Stimulated activated CD4-positive, alpha-beta T cell treated with anti-CD3 and anti-CD28 coated beads, Interleukin-2, amount 100 ng/mL, for 4 hours (primary cell): ENCODE measurements at regions not wholly inside any gene's neighbourhood (a gene's known extent, or its start where the extent isn't known, plus 50 kb on each side); places are given as distances from the start of the nearest gene placed in this dataset.

Experiments used
- DNase-seq: peaks from one replicate; pipeline ENCODE4 v3.0.0-alpha.2; 2020; ENCODE audit warnings: low read depth

DNA sequence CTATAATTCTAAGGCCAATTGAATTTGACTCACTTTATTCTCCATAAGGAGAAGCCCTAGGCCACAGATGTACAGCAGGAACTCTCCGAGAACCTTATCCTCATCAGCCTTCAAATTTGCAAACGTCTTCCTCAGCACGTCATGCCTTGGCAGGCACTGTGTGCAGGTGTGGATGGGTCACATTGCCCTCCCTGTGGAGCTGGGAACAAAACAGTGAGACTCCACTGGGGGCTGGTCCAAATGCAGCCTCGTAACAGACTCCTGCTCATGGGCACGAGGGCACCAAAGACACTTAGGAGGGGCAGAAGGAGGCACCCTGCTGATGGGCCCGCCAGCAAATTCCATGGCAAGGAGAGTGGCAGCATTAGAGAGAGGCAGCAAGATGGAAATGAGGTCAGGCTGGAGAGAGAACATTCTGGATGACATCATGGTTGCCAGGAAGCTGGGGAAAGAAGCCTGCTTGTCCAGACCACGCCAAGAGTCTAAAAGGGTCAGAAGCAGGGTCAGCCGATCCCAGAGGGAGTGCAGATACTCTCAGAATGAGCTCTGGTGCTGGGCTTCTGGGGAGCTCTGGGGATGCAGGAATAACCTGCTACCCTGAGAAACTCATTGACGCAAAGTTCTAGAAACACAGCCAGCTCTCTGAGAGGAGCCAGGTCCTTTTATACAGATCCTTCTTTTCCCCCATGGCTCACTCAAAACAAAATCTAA is 242.2 kb downstream of the B3GLCT start:
- DNase-seq = no peak

DNA sequence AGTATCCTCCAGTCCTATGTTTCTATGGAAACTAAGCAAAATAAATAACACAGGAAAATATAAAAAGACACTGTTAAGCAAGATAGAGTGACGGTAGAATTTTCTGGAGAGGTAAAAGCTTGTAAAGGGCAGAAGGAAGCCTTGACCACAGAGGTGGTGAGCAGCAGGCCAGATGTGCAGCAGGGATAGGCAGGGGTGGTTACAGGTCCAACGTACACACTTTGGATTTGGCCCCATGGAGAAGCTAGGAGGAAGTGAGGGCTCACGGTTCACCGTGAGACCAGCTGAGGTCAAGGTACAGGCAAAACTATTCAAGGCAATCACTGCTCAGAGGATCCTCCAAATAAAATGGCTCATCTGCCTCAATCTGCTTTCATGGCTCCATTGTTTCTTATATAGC is 242.8 kb downstream of the B3GLCT start:
- DNase-seq = no peak

DNA sequence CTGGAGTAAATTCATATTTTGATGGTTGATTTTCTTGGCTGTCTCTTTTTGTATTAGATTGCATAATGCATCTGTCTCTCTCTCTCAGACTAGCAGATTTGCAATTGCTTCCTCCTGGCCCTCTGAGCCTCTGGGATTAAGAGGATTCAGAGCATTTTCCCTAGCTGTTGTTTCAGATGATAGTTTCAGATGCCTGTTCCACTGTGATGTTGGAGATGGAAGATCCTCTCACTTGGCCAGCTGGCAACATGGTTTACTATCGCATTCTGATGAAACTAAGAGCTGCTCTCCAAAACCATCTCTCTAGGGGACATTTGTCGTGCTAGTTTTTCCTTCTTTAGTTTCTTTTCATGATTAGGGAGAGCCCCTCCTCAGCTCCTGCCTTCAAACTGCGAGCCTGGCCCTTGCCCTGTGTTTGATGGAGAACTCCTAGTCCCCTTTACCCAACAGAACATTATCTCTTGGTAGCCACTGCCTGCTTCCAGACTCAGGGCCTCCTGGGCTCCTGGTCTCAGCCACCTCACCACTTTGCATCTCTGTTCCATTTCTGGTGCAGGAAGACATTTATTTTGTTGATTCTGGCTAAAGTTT is 244.6 kb downstream of the B3GLCT start:
- DNase-seq = no peak

DNA sequence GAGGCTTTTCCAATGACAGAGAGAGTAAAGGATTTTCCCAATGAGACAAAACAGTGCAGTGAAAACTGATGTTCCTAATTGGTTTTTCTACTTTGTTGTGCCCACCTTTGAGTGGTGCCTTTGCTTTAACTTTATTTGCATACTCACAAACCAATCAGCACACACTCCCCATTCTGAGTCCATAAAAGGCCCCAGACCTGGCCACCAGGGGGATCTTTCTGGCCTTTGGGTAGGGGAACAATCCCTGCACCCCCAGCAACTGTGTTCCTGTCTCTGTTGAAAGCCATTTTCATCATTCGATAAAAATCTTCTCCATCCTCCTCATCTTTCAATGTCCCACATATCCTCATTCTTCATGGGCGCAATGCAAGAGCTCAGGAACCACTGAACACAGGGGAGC is 252.8 kb downstream of the B3GLCT start:
- DNase-seq = no peak

DNA sequence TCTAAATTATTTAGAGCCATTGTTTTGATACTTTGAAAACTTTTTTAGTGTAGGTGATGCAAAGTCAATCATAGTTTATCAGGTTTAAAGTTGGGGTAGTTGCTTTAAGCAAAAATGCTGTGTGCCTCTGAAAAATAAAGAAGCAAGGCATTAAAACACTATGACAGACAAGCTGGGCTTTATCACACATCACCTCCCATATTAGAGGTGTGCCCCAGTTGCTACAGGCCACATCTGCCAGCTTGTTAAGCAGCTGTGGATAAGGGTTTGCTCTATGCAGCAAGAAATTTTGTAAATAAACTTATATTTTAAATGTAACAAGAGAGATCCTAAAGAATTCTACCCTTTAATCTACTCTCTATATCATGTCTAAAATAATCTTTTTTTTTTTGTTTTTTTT is 255.8 kb downstream of the B3GLCT start:
- no peak for DNase-seq

DNA sequence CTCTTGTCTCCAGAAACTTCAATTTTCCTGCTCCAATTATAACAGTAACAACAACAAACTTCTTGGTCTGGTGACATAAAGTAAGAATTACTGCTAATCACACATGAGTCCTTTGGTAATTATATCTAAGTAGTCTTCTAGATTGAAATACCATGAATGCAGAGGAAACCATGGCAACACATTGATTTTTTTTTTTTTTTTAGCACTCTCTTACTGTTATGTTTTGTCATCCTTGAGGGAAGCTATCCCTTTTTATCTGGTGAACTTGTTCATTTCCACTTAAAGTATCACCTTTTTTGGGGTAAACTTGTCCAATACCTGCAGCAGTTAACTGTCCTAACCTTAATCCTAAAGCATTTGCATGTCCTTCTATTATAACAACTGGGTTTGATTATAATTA is 256.3 kb downstream of the B3GLCT start:
- no peak for DNase-seq

DNA sequence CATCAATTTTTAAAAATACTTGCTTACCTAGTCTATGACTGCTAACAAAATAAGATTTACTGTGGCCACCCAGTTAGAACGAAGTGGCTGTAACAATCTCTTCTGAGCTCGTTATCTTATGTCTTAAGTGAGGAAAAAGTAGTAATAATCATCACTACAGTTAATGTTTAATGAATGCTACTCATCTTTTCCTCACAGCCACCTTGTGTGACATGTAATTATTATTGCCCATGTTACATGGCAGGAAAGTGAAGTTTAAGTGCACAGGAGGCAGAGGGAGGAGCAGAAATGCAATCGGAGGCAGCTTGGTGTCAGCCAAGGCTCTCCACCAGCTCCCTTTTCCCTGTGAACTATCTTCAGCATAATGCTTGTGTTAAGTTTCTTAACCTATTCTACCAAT is 260.3 kb downstream of the B3GLCT start:
- DNase-seq = no peak

DNA sequence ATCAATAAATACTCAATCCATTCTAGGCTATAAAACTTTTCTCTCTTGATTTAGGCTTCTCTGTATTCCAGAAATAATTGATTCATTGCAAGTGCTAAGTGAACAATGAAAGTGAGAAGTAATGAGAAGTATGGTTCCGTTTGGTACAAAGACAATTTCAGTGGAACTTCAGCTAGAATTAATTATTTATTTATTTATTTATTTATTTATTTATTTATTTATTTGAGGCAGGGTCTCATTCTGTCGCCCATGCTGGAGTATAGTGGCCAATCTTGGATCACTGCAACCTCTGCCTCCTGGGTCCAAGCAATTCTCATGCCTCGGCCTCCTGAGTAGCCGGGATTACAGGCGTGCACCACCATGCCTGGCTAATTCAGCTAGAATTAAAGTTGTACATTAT is 262.1 kb downstream of the B3GLCT start:
- no peak for DNase-seq

DNA sequence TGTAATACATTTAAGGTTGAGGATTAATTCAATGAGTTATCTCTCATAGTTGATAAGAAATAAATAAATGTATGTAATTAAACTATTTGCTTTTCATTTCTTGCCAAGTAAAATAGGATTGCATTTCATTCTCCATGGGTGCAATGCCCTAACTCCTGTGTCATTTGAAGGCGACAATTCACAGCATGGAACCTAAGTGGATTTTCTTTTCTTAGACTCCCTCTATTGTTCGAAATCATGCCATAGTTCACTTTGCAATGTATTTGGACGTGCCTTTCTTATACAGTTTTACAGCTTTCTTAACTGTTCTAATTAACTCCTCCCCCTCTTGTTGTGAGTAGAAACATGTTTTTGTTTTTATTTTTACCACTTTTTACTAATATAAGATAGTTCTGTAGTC is 263.0 kb downstream of the B3GLCT start:
- DNase-seq = no peak

DNA sequence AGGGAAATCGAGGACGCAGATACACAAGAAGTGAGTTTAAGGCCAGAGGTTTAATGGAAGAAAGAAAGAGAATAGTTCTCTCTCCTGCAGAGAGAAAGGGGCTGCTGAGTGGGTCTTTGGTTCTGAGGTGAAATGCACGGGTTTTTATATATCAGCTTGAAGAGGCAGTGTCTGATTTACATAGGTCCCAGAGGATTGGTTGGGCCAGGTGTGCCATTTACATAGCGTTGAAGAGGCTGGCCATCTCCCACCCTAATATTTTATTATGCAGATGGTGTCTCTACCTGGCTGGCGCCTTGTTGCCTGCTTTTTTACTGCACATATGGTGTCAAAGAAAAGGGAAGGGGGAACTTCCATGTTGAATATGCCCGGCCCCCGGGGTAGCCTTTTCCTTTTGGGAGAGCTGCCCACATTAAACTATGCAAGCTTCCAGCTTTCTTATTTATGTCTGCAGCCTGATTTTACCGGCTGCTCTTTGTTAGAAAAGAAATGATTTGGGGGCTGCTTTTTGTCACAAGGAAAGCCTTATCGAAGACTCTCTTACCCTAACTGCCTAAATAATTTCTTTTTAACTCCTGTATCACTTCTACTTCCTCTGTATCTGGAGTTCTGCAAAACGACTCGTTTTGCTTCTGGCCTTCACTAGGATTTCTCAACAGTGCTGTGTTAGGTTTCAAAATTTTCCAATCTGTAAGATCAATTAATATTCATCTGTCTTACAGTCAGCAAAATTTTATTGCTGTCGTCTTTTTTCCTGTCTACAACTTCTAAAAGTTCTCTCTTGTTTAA is 268.5 kb downstream of the B3GLCT start:
- no peak for DNase-seq

DNA sequence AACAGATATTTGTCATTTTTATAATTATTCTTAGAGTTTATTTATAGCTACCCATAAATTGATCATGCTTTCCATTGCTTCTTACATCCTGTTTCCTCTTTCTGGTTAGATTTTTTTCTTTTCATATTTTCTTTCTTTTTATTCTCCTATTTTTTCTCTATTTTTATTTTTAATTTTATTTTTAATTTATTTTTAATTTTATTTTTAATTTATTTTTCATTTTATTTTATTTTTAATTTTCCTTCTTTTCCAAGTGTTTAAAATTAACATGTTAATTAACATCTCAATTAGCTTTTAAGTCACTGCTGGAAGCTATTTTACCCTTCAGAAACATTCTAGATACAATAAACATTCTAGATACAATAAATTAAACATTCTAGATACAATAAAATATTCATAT is 269.6 kb downstream of the B3GLCT start:
- DNase-seq = no peak

DNA sequence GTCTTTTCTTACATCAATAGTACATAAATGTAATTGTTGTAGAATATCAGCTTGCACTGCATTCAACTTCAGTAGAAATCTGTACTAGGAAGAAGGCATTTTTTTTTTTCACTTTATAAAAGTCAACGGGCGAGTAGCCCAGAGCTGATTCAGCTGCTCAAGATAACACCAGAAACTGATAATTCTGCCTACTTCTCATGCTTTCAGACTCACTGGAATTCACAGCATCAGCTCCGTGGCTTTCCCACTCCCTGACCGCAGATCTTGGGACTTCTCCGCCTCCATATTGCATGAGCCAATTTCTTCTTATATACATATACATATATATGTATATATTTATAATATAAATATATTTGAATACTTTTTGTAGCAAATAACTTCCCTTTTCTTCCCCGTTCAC is 263.1 kb upstream of the RXFP2 start:
- DNase-seq = no peak

DNA sequence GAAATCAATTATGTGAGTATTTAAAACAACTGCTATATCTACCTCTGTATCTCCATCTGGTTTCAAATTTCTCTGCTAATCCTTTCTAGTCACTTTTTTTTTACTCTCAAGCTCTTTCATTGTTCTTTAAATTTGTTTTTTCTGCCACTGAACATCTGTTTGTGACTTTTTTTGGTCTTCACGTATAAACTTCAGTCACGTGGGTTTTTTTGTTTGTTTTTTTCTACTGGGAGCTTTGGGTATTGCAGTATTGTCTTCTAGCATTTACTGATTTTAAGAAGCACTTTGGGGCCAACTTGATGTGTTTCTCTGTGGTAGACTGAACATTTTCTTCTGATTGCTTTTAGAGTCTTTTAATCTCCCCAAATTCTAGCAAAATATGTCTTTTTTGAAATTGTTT is 262.6 kb upstream of the RXFP2 start:
- no peak for DNase-seq

DNA sequence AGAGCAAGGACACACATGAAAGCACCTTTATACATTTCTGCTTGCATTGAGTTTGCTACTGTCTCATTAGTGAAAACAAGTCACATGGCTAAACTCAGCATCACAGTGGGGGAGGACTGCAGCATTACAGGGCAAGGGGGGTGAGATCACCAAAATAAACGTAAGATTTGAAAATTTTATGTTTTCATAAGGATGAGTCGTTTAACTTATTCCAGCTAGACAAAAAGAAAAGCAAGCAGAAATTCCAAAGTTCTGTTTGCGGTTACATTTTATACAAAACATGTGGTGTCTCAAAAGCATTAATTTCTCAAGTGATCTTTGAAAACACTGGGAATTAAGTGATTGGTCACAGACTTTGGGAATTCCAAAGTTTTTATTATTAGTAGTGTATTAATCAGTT is 261.4 kb upstream of the RXFP2 start:
- no peak for DNase-seq

DNA sequence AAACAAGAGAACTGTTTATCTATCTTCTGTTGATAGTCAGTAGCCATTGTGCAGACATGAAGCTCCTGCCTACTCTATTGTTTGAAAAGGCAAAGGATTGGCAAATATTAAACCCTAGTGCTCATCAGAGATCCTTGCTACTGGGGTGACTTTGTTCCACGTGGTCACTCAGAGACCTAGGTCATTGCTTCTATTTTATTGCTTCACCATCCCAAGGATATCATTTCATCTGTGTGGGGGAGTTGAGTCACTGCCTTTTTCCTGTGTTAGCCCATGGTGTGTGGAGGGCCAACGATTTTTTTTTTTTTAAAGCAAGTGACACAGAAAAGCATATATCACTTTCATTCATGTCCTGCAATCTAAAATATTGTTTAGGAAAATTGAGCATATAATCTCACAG is 254.1 kb upstream of the RXFP2 start:
- DNase-seq = no peak

DNA sequence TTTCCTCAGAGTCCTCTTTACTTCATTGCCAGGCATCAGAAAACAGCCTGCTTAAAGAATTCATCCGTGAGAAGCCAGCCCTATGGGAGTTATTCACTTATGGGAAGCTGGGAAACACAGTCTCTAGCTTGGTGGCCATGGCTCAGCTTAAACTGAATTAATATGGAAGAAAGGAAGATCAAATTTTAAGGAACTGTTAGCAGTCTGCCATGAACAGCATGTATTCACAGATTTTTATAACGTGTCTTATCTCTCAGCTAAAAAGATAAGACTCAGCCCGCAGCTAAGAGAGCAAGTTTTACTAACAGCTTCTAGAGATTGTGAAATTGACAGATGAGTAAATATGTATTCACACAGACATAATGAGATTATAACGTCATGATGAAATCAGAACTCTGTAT is 253.7 kb upstream of the RXFP2 start:
- DNase-seq = no peak

DNA sequence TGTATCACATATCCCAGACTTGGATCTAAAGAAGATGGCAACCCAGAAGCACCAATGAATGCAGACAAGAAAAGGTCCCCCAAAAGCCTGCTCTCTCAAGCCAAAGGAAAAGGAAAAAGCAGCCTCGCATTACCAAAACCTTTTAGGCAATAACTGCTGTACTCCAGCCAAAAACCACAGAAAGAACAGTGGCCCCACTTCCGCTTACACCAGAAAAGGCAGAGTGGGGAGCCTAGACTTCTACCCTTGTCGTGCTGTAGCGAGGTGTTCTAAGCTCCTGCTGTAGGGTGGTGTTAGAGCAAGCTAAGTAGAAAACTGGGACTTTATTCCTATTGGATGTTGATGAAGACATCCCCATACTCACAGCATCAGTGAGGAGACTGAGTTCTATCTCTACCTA is 244.0 kb upstream of the RXFP2 start:
- no peak for DNase-seq

DNA sequence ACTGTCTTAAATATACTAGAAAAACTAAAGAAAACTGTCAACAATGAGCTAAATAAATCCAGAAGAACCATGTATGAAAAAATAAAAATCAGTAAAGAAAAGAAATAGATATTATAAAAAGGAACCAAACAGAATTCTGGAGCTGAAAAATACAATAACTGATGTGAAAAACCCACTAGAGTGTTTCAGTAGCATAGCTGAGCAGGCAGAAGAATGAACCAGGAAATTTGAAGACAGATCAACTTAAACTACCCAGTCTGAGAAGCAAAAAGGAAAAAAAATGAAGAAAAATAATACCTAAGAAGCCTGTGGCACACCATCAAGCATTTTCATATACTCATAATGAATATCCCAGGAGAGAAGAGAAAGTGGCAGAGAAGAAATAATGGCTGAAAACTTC is 240.1 kb upstream of the RXFP2 start:
- DNase-seq = no peak

DNA sequence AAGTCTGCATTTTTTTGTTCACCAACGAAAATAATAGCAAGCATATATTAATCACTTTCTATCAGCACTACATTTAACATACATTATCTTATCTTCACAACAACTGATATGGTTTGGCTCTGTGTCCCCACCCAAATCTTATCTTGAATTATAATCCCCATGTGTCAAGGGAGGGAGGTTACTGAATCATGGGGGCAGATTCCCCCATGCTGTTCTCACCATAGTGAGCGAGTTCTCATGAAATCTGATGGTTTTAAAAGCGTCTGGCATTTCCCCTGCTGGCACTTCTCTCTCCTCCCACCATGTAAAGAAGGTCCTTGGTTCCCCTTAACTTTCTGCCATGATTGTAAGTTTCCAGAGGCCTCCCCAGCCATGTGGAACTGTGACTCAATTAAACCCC is 235.7 kb upstream of the RXFP2 start:
- no peak for DNase-seq

DNA sequence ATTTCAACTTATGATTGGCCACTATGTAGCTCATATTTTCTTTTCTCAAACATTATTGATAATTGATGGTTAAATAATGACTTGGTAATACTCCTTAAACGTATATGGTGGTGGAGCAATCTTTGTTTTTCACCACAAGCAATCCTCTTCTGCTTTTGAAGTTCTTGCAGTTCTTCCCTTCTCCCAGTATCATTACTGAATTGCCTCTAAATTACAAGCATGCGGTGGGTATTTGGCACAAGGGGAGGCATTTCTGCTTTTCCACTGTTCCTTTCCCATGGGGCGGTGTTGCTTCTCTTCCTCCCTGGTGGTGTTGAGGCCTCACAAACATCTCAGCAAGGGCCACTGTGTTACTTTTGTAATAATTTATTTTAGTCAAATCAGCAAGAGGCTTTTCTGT is 234.4 kb upstream of the RXFP2 start:
- DNase-seq = no peak

DNA sequence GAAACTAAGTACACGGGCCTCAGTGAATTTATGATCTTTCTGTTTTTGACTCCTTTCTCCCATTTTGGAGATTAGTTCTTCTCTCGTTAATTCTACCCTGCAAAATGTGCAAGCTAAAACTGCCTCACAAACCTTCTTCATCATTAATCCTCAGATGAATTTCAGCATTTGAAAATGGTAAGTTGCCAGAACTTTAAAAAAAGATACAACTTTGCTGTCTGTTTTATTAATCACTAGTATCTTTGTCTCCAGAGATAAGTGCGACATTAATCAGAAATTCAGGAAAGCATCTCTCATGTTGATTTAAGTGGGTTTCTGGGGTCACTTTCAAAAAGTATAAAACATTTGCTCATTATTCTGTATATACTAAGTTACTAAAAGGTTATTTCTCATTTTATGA is 227.0 kb upstream of the RXFP2 start:
- DNase-seq = no peak

DNA sequence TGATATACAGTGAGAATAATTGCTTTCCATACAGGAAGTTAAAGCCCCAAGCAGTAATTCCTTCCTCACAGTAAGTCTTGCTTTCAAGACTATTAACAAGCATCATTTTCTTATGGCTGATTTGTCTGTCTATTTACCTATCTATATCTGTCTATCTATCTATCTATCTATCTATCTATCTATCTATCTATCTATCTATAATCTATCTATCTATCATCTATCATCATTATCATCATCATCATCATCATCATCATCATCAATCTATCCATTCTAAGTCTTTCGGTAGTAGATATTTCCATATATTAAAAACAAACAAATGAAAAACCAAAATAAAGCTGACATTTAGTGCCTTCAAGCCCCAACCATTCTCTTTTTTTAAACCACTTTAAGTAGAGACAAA is 224.4 kb upstream of the RXFP2 start:
- DNase-seq = no peak

DNA sequence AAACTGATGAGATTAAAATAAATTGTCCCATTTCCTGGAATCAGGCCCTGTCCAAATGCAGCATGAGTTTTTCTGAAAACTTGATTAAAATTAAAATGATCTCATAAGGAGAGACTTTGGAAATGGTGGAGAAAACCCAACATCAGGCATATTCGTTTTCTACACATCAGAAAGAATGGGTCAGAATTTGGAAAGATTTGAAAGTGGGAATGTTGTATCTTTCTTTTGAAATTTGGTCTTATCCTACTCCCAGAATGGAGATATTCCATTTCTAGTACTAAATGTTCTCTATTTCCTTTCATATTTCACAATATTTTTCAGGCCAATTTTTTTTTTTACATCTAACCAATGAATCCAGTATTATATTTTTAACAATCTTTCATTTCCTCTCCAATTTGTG is 223.9 kb upstream of the RXFP2 start:
- DNase-seq = no peak

DNA sequence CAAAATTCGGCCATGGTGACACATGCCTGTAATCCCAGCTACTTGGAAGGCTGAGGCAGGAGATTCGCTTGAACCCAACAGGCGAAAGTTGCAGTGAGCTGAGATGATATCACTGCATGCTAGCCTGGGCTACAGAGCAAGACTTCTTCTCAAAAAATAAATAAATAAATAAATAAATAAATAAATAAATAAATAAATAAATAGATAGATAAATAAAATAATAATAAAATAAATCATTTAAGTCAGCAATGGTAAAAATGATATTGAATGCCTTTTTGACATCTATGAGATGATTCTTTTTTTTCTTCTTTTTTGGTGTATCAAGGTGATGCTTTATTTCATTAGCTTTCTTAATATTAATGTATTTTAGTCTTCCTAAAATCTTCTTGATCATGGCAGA is 221.7 kb upstream of the RXFP2 start:
- DNase-seq = no peak
